ENCODE measurements at regions not wholly inside any gene's neighbourhood (a gene's known extent, or its start where the extent isn't known, plus 50 kb on each side); places are given as distances from the start of the nearest gene placed in this dataset.

DNA sequence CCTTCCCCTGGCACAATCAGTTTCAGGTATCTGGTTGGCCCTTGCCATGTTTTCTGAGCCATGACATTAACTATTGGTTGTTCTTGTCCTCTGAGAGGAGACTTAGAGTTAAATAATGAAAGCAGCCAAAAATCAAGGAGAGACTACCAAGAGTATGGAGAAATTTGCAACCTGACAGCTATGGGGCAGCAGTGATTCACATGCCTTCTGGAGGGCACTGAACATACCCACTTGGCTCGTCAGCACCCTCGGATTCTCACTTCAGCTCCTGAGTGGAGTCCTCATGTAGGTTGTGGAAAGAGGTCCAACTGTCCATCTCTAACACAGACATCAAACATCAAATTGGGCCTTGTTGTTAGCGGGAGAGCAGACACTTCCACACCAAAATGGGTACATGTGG, 265.6 kb downstream of the EBLN2 start:
- in situ Hi-C loops (cut with HindIII; ENCODE audit: low pct_unique_long_range_greater_than_20kb, low sequenced_read_pairs), result no loop called here
- DNase-seq (ENCODE audit: low read depth in 1 of 2, low spot score in 1 of 2), result no peak
- TF ChIP-seq JUND (IDR thresholded peaks at IDR 0.05; ENCODE audit: low read depth), result no peak

Data from T47D (cell line).